ENCODE measurements at regions not wholly inside any gene's neighbourhood (a gene's known extent, or its start where the extent isn't known, plus 50 kb on each side); places are given as distances from the start of the nearest gene placed in this dataset.

GRCh38 chr7:17441557-17441956 is 143.1 kb downstream of the AHR start:
- TF ChIP-seq CTCF (IDR thresholded peaks at IDR 0.05) (no peak), POLR2A (IDR thresholded peaks at IDR 0.05) (no peak)
